DND-41 (cell line): ENCODE measurements at regions not wholly inside any gene's neighbourhood (a gene's known extent, or its start where the extent isn't known, plus 50 kb on each side); places are given as distances from the start of the nearest gene placed in this dataset.

Experiments used
- ATAC-seq: fragments of 200-7000 bp; cut with Tn5 transposase; 3 replicates; pipeline ENCODE4 v1.9.1; 2021; ENCODE audit warnings: low read depth; ENCODE audit not compliant: insufficient read depth
- DNase-seq: peaks from one replicate; pipeline ENCODE4 v3.0.0-alpha.2; 2020
- H2AFZ ChIP-seq: 2 replicates; pipeline ENCODE4 v1.6.0; 2012; ENCODE audit warnings: low read depth, low read length
- H3K27ac ChIP-seq: 2 replicates; pipeline ENCODE4 v1.5.1; 2012; ENCODE audit warnings: low read length, inconsistent platforms
- H3K27me3 ChIP-seq: fragments of 200-600 bp; sonication (generic); 2 replicates; pipeline ENCODE4 v1.6.0; 2012; ENCODE audit warnings: low read length, mild to moderate bottlenecking, inconsistent platforms; ENCODE audit not compliant: insufficient read depth, poor library complexity
- H3K36me3 ChIP-seq: 2 replicates; pipeline ENCODE4 v1.5.1; 2012; ENCODE audit warnings: low read length, inconsistent platforms; ENCODE audit not compliant: insufficient read depth
- H3K4me1 ChIP-seq: 2 replicates; pipeline ENCODE4 v1.5.1; 2012; ENCODE audit warnings: mild to moderate bottlenecking, low read length; ENCODE audit not compliant: insufficient read depth
- H3K4me2 ChIP-seq: 2 replicates; pipeline ENCODE4 v1.6.0; 2012; ENCODE audit warnings: mild to moderate bottlenecking, moderate library complexity, low read length, inconsistent platforms; ENCODE audit not compliant: insufficient read depth
- H3K4me3 ChIP-seq, 2 experiments: fragments of 200-600 bp in 1 of 2; shearing (Covaris generic) in 1 of 2; 2 replicates each; pipeline ENCODE4 v1.5.1; 2012 to 2016; ENCODE audit warnings: inconsistent platforms in 2 of 2, low read length in 2 of 2, mild to moderate bottlenecking in 2 of 2, low read depth in 1 of 2, moderate library complexity in 1 of 2
- H3K79me2 ChIP-seq: 2 replicates; pipeline ENCODE4 v1.6.0; 2012; ENCODE audit warnings: low read length, inconsistent platforms; ENCODE audit not compliant: insufficient read depth
- H3K9ac ChIP-seq: 2 replicates; pipeline ENCODE4 v1.6.0; 2012; ENCODE audit warnings: low read depth, mild to moderate bottlenecking, inconsistent platforms, low read length, moderate library complexity
- H3K9me3 ChIP-seq: 2 replicates; pipeline ENCODE4 v1.5.1; 2012; ENCODE audit warnings: low read length, moderate library complexity, mild to moderate bottlenecking, inconsistent platforms; ENCODE audit not compliant: insufficient read depth, severe bottlenecking
- H4K20me1 ChIP-seq: 2 replicates; pipeline ENCODE4 v1.6.0; 2012; ENCODE audit warnings: low read length; ENCODE audit not compliant: insufficient read depth
- EZH2 ChIP-seq: IDR thresholded peaks from 3 replicates; pipeline ENCODE4 v1.6.1; 2012; ENCODE audit warnings: borderline replicate concordance, low read depth, mild to moderate bottlenecking, moderate library complexity, low read length, inconsistent platforms; ENCODE audit not compliant: severe bottlenecking
- TF ChIP-seq, protein P1 (sequence below): IDR thresholded peaks from 2 replicates; pipeline ENCODE4 v1.5.1; 2012; ENCODE audit warnings: borderline replicate concordance, low read length, moderate library complexity, mild to moderate bottlenecking; ENCODE audit not compliant: poor library complexity, severe bottlenecking; ENCODE audit errors: extremely low read depth

DNA sequence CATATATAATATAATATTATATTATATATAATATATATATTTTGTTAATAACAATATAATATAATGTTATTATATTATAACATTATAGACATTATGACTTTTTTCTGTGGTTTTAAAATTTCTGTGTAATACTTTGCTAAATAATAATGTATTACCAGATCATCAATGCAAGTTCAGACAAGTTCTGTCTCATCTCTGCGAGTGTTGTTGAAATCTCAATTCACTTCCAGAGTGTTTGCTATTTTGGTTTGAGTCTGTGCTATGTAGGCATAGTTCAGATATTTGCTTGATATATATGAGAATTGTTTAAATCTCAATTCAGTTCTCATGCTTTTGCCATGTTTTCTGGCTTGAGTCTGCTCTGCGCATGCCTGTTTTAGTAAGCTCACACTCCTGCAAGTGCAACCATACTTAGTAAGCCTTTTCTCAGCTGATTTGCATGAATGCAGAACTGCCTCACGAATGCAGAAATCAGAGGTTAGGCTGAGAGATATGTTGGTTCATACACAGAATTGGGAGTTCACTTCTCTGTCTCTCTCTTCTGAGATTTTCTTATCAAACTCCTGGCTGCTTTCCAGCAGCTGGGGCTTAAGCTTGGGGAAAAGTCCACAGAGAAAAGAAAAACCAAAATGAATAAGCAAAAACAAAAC is 830.2 kb upstream of the SORCS1 start:
- TF ChIP-seq, protein P1, sequence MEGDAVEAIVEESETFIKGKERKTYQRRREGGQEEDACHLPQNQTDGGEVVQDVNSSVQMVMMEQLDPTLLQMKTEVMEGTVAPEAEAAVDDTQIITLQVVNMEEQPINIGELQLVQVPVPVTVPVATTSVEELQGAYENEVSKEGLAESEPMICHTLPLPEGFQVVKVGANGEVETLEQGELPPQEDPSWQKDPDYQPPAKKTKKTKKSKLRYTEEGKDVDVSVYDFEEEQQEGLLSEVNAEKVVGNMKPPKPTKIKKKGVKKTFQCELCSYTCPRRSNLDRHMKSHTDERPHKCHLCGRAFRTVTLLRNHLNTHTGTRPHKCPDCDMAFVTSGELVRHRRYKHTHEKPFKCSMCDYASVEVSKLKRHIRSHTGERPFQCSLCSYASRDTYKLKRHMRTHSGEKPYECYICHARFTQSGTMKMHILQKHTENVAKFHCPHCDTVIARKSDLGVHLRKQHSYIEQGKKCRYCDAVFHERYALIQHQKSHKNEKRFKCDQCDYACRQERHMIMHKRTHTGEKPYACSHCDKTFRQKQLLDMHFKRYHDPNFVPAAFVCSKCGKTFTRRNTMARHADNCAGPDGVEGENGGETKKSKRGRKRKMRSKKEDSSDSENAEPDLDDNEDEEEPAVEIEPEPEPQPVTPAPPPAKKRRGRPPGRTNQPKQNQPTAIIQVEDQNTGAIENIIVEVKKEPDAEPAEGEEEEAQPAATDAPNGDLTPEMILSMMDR = no peak
- no peak for TF ChIP-seq EZH2
- no peak for DNase-seq
- no peak overlapping the region for H3K9ac ChIP-seq
- no peak overlapping the region for H2AFZ ChIP-seq
- no peaks in the 10 kb centered on the region for H3K27me3 ChIP-seq
- no peak overlapping the region for H3K27ac ChIP-seq
- H3K4me2 ChIP-seq = no peak overlapping the region
- no peaks in the 10 kb centered on the region for H3K9me3 ChIP-seq
- H3K4me3 ChIP-seq = no peak overlapping the region
- H3K4me1 ChIP-seq = no peaks in the 10 kb centered on the region
- H4K20me1 ChIP-seq = no peaks in the 10 kb centered on the region
- no peaks in the 10 kb centered on the region for H3K36me3 ChIP-seq
- no peak for ATAC-seq
- no peaks in the 10 kb centered on the region for H3K79me2 ChIP-seq

DNA sequence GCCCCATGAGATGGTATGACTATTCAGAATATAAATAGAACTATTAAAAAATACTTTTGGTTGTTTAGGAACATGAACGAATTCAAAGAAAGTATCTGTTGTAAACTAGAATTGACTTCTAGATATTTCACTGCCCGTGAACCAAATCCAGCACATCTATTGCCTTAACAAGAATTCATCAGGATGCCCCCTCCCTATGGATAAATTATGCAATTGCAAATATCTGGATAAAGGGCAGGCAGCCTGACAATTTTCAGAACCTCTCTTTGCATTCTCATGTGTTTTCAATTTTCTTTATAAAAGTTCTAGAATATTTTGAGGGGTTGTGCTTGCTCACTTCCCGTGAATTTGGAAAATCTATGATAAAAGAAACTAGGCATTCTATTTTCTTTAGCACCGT is 822.1 kb upstream of the SORCS1 start:
- DNase-seq (no peak), ATAC-seq (no peak)
- Histone ChIP-seq H3K4me1 (no peaks in the 10 kb centered on the region), H3K4me2 (no peak overlapping the region), H3K9me3 (peaks cover 2% of the 10 kb centered on the region), H3K9ac (no peak overlapping the region), H3K4me3 (no peak overlapping the region), H3K79me2 (no peaks in the 10 kb centered on the region), H3K27ac (no peak overlapping the region), H3K36me3 (no peaks in the 10 kb centered on the region), H2AFZ (no peak overlapping the region), H4K20me1 (no peaks in the 10 kb centered on the region), H3K27me3 (no peaks in the 10 kb centered on the region)
- TF ChIP-seq EZH2 = no peak
- TF ChIP-seq, protein P1 = no peak

DNA sequence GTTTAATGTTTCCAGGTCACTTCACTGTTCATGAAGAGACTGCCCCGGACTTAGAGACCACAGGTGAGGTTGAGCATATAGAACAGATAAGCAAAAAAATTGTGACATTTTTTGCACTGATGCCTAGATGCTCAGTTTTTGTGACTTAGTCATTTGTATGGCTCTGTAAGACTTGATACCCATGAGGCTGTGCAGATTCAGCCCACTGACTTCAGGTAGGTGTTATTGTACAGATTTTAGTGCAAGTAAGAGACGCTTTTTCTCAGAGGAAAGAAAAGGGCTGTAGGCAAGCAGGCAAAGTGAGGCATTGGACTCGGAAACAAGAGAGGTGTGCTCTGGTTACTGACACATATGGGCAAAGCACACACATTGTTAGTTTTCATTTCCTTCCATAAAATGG is 820.1 kb upstream of the SORCS1 start:
- no peak overlapping the region for H2AFZ ChIP-seq
- no peaks in the 10 kb centered on the region for H3K36me3 ChIP-seq
- TF ChIP-seq, protein P1 = no peak
- TF ChIP-seq EZH2 = no peak
- no peaks in the 10 kb centered on the region for H3K4me1 ChIP-seq
- no peaks in the 10 kb centered on the region for H4K20me1 ChIP-seq
- H3K27me3 ChIP-seq = no peaks in the 10 kb centered on the region
- DNase-seq (no peak), ATAC-seq (no peak)
- H3K79me2 ChIP-seq = no peaks in the 10 kb centered on the region
- no peak overlapping the region for H3K9ac ChIP-seq
- H3K4me2 ChIP-seq = no peak overlapping the region
- no peak overlapping the region for H3K27ac ChIP-seq
- peaks cover 2% of the 10 kb centered on the region for H3K9me3 ChIP-seq
- H3K4me3 ChIP-seq = no peak overlapping the region
